SW 1271 (cell line): ENCODE measurements at regions not wholly inside any gene's neighbourhood (a gene's known extent, or its start where the extent isn't known, plus 50 kb on each side); places are given as distances from the start of the nearest gene placed in this dataset.
"Not testable (repeated sequence)": the region's sequence is repeated elsewhere in the genome, so short reads cannot be mapped to it uniquely, and the experiment has no call there.

ENCODE experiments used
- DNase-seq, 2 experiments: peaks; one replicate each; lab custom pipeline; 2025; lab: John Stamatoyannopoulos, UW

GRCh38 chrX:67213686-67214085 is 330.1 kb upstream of the AR start:
- DNase-seq = not testable (repeated sequence)

- no peak for DNase-seq
Measured at GRCh38 chrX:67207912-67208311, 335.9 kb upstream of the AR start.

GRCh38 chrX:67159437-67159836 is 384.4 kb upstream of the AR start:
- no peak for DNase-seq

GRCh38 chrX:67114635-67115034 is 429.2 kb upstream of the AR start:
- DNase-seq = no peak

GRCh38 chrX:67105758-67106116 is 438.1 kb upstream of the AR start:
- DNase-seq = no peak

- DNase-seq = no peak
Measured at GRCh38 chrX:67104982-67105757, 438.7 kb upstream of the AR start.

- DNase-seq = no peak
Measured at GRCh38 chrX:67100031-67100884, 443.6 kb upstream of the AR start.

GRCh38 chrX:67094061-67094460 is 449.8 kb upstream of the AR start:
- DNase-seq = no peak

GRCh38 chrX:67050760-67051159 is 411.9 kb upstream of the EDA2R start:
- no peak for DNase-seq

GRCh38 chrX:67044866-67045265 is 406.0 kb upstream of the EDA2R start:
- no peak for DNase-seq

- no peak for DNase-seq
Measured at GRCh38 chrX:67044029-67044653, 405.3 kb upstream of the EDA2R start.

- no peak for DNase-seq
Measured at GRCh38 chrX:67004451-67004850, 365.6 kb upstream of the EDA2R start.

- no peak for DNase-seq
Measured at GRCh38 chrX:66994729-66995128, 355.9 kb upstream of the EDA2R start.

GRCh38 chrX:66992077-66992476 is 353.2 kb upstream of the EDA2R start:
- DNase-seq = not testable (repeated sequence)

- no peak for DNase-seq
Measured at GRCh38 chrX:66988331-66988730, 349.5 kb upstream of the EDA2R start.

GRCh38 chrX:66961665-66962064 is 322.8 kb upstream of the EDA2R start:
- no peak for DNase-seq

- DNase-seq = no peak
Measured at GRCh38 chrX:66931713-66932112, 292.8 kb upstream of the EDA2R start.

- DNase-seq = not testable (repeated sequence)
Measured at GRCh38 chrX:66930516-66930915, 291.6 kb upstream of the EDA2R start.

GRCh38 chrX:66920296-66920695 is 281.4 kb upstream of the EDA2R start:
- no peak for DNase-seq

GRCh38 chrX:66919280-66919832 is 280.5 kb upstream of the EDA2R start:
- no peak for DNase-seq

GRCh38 chrX:66918511-66918910 is 279.6 kb upstream of the EDA2R start:
- DNase-seq = no peak

- DNase-seq = no peak
Measured at GRCh38 chrX:66915893-66916292, 277.0 kb upstream of the EDA2R start.

- DNase-seq = no peak
Measured at GRCh38 chrX:66914080-66914479, 275.2 kb upstream of the EDA2R start.
